H9 (cell line): ENCODE measurements at regions not wholly inside any gene's neighbourhood (a gene's known extent, or its start where the extent isn't known, plus 50 kb on each side); places are given as distances from the start of the nearest gene placed in this dataset.

ENCODE experiments used
- DNase-seq: peaks from one replicate; pipeline ENCODE4 v3.0.0-alpha.2; 2017
- H2AFZ ChIP-seq: one replicate; pipeline ENCODE4 v1.6.1; 2013; ENCODE audit warnings: mild to moderate bottlenecking, low read length, control low read depth, moderate library complexity
- H2AK5ac ChIP-seq: 2 replicates; pipeline ENCODE4 v1.6.1; 2013; ENCODE audit warnings: low read length, control low read depth, mixed read lengths; ENCODE audit not compliant: insufficient read length
- H2BK120ac ChIP-seq: one replicate; pipeline ENCODE4 v1.6.1; 2013; ENCODE audit warnings: low read depth, mild to moderate bottlenecking, low read length, control low read depth, inconsistent platforms; ENCODE audit not compliant: poor library complexity, severe bottlenecking
- H2BK12ac ChIP-seq: 2 replicates; pipeline ENCODE4 v1.6.1; 2013; ENCODE audit warnings: low read length, control low read depth, mixed read lengths, low read depth; ENCODE audit not compliant: insufficient read length
- H2BK15ac ChIP-seq: 2 replicates; pipeline ENCODE4 v1.6.1; 2013; ENCODE audit warnings: low read depth, low read length, control low read depth
- H2BK20ac ChIP-seq: one replicate; pipeline ENCODE4 v1.6.1; 2013; ENCODE audit warnings: low read depth, mild to moderate bottlenecking, low read length, control low read depth, inconsistent platforms; ENCODE audit not compliant: poor library complexity, severe bottlenecking
- H2BK5ac ChIP-seq: 2 replicates; pipeline ENCODE4 v1.6.1; 2013; ENCODE audit warnings: low read length, control low read depth, mixed read lengths; ENCODE audit not compliant: insufficient read length
- H3K14ac ChIP-seq: 2 replicates; pipeline ENCODE4 v1.6.1; 2013; ENCODE audit warnings: low read length, control low read depth; ENCODE audit not compliant: insufficient read depth
- H3K18ac ChIP-seq: 2 replicates; pipeline ENCODE4 v1.6.1; 2013; ENCODE audit warnings: low read depth, mild to moderate bottlenecking, mixed read lengths, low read length, control low read depth; ENCODE audit not compliant: insufficient read length
- H3K23ac ChIP-seq: 2 replicates; pipeline ENCODE4 v1.6.1; 2013; ENCODE audit warnings: low read length, control low read depth, mixed read lengths, low read depth; ENCODE audit not compliant: insufficient read length
- H3K23me2 ChIP-seq: 2 replicates; pipeline ENCODE4 v1.6.1; 2013; ENCODE audit warnings: low read depth, mild to moderate bottlenecking, mixed read lengths, low read length, control low read depth; ENCODE audit not compliant: insufficient read length, poor library complexity, severe bottlenecking
- H3K27ac ChIP-seq: 2 replicates; pipeline ENCODE4 v1.5.1; 2013; ENCODE audit warnings: low read length, control low read depth, mixed read lengths, low read depth; ENCODE audit not compliant: insufficient read length
- H3K27me3 ChIP-seq: 2 replicates; pipeline ENCODE4 v1.6.1; 2013; ENCODE audit warnings: low read length, control low read depth, inconsistent platforms; ENCODE audit not compliant: insufficient read depth
- H3K4ac ChIP-seq: 2 replicates; pipeline ENCODE4 v1.6.1; 2013; ENCODE audit warnings: low read depth, mild to moderate bottlenecking, control low read depth, inconsistent platforms, low read length, moderate library complexity
- H3K4me1 ChIP-seq: 2 replicates; pipeline ENCODE4 v1.6.1; 2013; ENCODE audit warnings: low read length, control low read depth, inconsistent platforms; ENCODE audit not compliant: insufficient read depth
- H3K4me2 ChIP-seq: 2 replicates; pipeline ENCODE4 v1.6.1; 2013; ENCODE audit warnings: low read length, control low read depth, mixed read lengths; ENCODE audit not compliant: insufficient read length, insufficient read depth
- H3K56ac ChIP-seq: 2 replicates; pipeline ENCODE4 v1.6.1; 2013; ENCODE audit warnings: low read depth, mild to moderate bottlenecking, mixed read lengths, low read length, control low read depth; ENCODE audit not compliant: insufficient read length
- H3K79me1 ChIP-seq: 2 replicates; pipeline ENCODE4 v1.6.1; 2013; ENCODE audit warnings: low read depth, mild to moderate bottlenecking, moderate library complexity, low read length, control low read depth, inconsistent platforms; ENCODE audit not compliant: insufficient read depth, poor library complexity, severe bottlenecking
- H3K79me2 ChIP-seq: 2 replicates; pipeline ENCODE4 v1.6.1; 2013; ENCODE audit warnings: low read length, control low read depth, inconsistent platforms; ENCODE audit not compliant: insufficient read depth
- H3K9ac ChIP-seq: 2 replicates; pipeline ENCODE4 v1.6.1; 2013; ENCODE audit warnings: low read length, control low read depth, mixed read lengths; ENCODE audit not compliant: insufficient read length; ENCODE audit errors: extremely low read depth
- H3K9me3 ChIP-seq: one replicate; pipeline ENCODE4 v1.6.1; 2013; ENCODE audit warnings: low read depth, low read length, inconsistent platforms; ENCODE audit not compliant: control insufficient read depth
- H3T11ph ChIP-seq: one replicate; pipeline ENCODE4 v1.6.1; 2013; ENCODE audit warnings: mild to moderate bottlenecking, low read length, control low read depth, inconsistent platforms
- H4K20me1 ChIP-seq: one replicate; pipeline ENCODE4 v1.6.1; 2013; ENCODE audit not compliant: control insufficient read depth, insufficient read length, insufficient read depth
- H4K5ac ChIP-seq: 2 replicates; pipeline ENCODE4 v1.6.1; 2013; ENCODE audit warnings: low read depth, mild to moderate bottlenecking, mixed read lengths, low read length, control low read depth; ENCODE audit not compliant: insufficient read length
- H4K8ac ChIP-seq: replicated peaks from 2 replicates; pipeline ENCODE4 v1.6.1; 2013; ENCODE audit warnings: low read length, control low read depth, mixed read lengths, low read depth; ENCODE audit not compliant: insufficient read length
- H4K91ac ChIP-seq: 2 replicates; pipeline ENCODE4 v1.6.1; 2013; ENCODE audit warnings: low read depth, mild to moderate bottlenecking, moderate library complexity, mixed read lengths, low read length, control low read depth; ENCODE audit not compliant: insufficient read length
- H3K27ac Mint-ChIP-seq, 3 experiments: 2 replicates in 2 of 3; 3 replicates in 1 of 3; pipeline ENCODE4 v1.8.0; 2020 to 2021; ENCODE audit warnings: mixed read lengths in 3 of 3, mild to moderate bottlenecking in 1 of 3, moderate library complexity in 1 of 3
- H3K27me3 Mint-ChIP-seq: 2 replicates; pipeline ENCODE4 v1.8.0; 2021; ENCODE audit warnings: low read depth, mild to moderate bottlenecking, moderate library complexity, mixed read lengths
- H3K36me3 Mint-ChIP-seq, 3 experiments: 2 replicates in 2 of 3; 3 replicates in 1 of 3; pipeline ENCODE4 v1.8.0; 2020 to 2021; ENCODE audit warnings: low read depth in 3 of 3, mixed read lengths in 3 of 3; ENCODE audit not compliant: insufficient read depth in 1 of 3
- H3K4me1 Mint-ChIP-seq, 2 experiments: 2 replicates each; pipeline ENCODE4 v1.8.0; 2020; ENCODE audit warnings: mixed read lengths in 2 of 2
- H3K4me3 Mint-ChIP-seq, 2 experiments: 2 replicates in 1 of 2; 3 replicates in 1 of 2; pipeline ENCODE4 v1.8.0; 2020 to 2021; ENCODE audit warnings: mild to moderate bottlenecking in 2 of 2, mixed read lengths in 2 of 2, moderate library complexity in 1 of 2
- H3K9me3 Mint-ChIP-seq, 2 experiments: 2 replicates in 1 of 2; 3 replicates in 1 of 2; pipeline ENCODE4 v1.8.0; 2020; ENCODE audit warnings: mild to moderate bottlenecking in 2 of 2, mixed read lengths in 2 of 2, moderate library complexity in 1 of 2
- CTCF ChIP-seq: fragments of 200-600 bp; sonication (generic); conservative IDR thresholded peaks from 3 replicates; pipeline ENCODE4 v1.8.0; 2021; ENCODE audit warnings: antibody characterized with exemption, mild to moderate bottlenecking
- WGBS: extraction: QIAGEN DNeasy Blood & Tissue Kit; methylation state at CpG from one replicate; pipeline ENCODE4 v1.1.7; 2013; ENCODE audit warnings: missing lambda C conversion rate, low lambda C conversion rate, mixed read lengths; ENCODE audit not compliant: insufficient read length; ENCODE audit errors: extremely low coverage; 5-methylcytosine and 5-hydroxymethylcytosine counted together

GRCh38 chr2:9744256-9745004, 98.8 kb upstream of the TAF1B start:
- H3K4me2 ChIP-seq, result no peak overlapping the region
- no peaks in the 10 kb centered on the region for H3K27me3 ChIP-seq
- no peaks in the 10 kb centered on the region for H3K9me3 ChIP-seq
- no peak overlapping the region for H2BK12ac ChIP-seq
- H4K91ac ChIP-seq, result no peak overlapping the region
- H4K20me1 ChIP-seq, result no peaks in the 10 kb centered on the region
- no peak overlapping the region for H3K56ac ChIP-seq
- peaks cover 0 to under 1% of the 10 kb centered on the region in 2 experiments; a peak in 2 of 5 replicates for H3K9me3 Mint-ChIP-seq
- peaks cover 5% of the 10 kb centered on the region for H3K27me3 Mint-ChIP-seq
- no peak overlapping the region for H2BK15ac ChIP-seq
- H2BK120ac ChIP-seq, result no peak overlapping the region
- no peak overlapping the region for H4K8ac ChIP-seq
- no peak overlapping the region for H2AFZ ChIP-seq
- H3K27ac ChIP-seq, result no peak overlapping the region
- no peak overlapping the region for H3K18ac ChIP-seq
- H2BK20ac ChIP-seq, result no peak overlapping the region
- no peak overlapping the region for H2AK5ac ChIP-seq
- no peaks in the 10 kb centered on the region; a peak in 1 of 7 replicates for H3K36me3 Mint-ChIP-seq
- no peaks in the 10 kb centered on the region for H3K23me2 ChIP-seq
- no peaks in the 10 kb centered on the region for H3K4me1 ChIP-seq
- H3T11ph ChIP-seq, result no peak overlapping the region
- H3K79me1 ChIP-seq, result no peaks in the 10 kb centered on the region
- H4K5ac ChIP-seq, result no peak overlapping the region
- H3K4me1 Mint-ChIP-seq, result peaks cover 2 to 5% of the 10 kb centered on the region in 2 experiments; a peak in 1 of 4 replicates
- H2BK5ac ChIP-seq, result no peak overlapping the region
- no peak for TF ChIP-seq CTCF
- WGBS, result no CpG with 5 or more reads among the region's 12 CpGs
- H3K9ac ChIP-seq, result no peak overlapping the region
- H3K14ac ChIP-seq, result no peak overlapping the region
- no peak overlapping the region for H3K4ac ChIP-seq
- no peaks in the 10 kb centered on the region for H3K79me2 ChIP-seq
- peak overlapping the region in 1 of 3 experiments; percentile 34; a peak in 1 of 7 replicates for H3K27ac Mint-ChIP-seq
- no peak overlapping the region for H3K23ac ChIP-seq
- no peak overlapping the region for H3K4me3 Mint-ChIP-seq
- DNase-seq, result no peak
